ENCODE measurements at regions not wholly inside any gene's neighbourhood (a gene's known extent, or its start where the extent isn't known, plus 50 kb on each side); places are given as distances from the start of the nearest gene placed in this dataset.

GRCh38 chr5:1934056-1934394 is 51.3 kb upstream of the IRX4 start:
- TF ChIP-seq CTCF (IDR thresholded peaks at IDR 0.05; ENCODE audit: low read depth, low read length, poor library complexity, severe bottlenecking) (no peak), EZH2phosphoT487 (IDR thresholded peaks at IDR 0.05; ENCODE audit: borderline replicate concordance, low read length) (no peak)

Measured in DOHH2 (cell line).